ENCODE measurements at regions not wholly inside any gene's neighbourhood (a gene's known extent, or its start where the extent isn't known, plus 50 kb on each side); places are given as distances from the start of the nearest gene placed in this dataset.

DNA sequence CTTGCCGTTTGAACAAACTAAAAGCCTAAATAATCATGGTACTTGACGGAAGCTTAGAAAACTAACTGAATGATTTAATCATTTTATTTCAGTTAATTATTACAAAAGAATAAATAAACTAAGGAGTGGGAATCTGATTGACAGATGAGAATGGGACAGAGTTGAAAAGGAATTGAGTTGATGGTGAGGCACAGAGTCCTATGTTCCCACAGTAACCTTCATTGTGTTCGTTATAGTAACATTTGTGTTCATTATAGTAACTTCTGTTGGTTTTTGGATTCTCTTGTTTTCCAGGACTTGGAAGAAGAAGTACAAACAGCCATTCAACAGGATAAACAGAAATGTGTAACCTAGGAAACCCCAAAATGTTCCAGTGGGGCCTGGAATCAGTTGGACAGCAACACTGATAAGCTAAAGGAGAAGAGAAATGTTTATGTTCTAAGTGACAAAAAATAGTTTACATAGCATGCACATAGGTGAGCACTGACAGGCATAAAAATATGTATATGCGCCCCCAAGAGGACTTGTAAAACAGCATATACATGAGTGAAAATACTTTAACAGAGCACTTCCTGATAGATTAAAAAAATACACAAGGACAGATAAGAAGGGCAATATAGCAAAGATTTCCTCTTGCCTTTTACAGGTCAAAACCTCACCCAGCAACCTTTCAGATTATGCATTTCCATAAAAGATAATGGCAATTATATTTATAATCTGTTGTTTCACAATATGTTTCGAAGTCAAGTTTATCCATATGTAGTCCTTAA is 218.6 kb upstream of the HTR2C start:
- TF ChIP-seq, protein P1, sequence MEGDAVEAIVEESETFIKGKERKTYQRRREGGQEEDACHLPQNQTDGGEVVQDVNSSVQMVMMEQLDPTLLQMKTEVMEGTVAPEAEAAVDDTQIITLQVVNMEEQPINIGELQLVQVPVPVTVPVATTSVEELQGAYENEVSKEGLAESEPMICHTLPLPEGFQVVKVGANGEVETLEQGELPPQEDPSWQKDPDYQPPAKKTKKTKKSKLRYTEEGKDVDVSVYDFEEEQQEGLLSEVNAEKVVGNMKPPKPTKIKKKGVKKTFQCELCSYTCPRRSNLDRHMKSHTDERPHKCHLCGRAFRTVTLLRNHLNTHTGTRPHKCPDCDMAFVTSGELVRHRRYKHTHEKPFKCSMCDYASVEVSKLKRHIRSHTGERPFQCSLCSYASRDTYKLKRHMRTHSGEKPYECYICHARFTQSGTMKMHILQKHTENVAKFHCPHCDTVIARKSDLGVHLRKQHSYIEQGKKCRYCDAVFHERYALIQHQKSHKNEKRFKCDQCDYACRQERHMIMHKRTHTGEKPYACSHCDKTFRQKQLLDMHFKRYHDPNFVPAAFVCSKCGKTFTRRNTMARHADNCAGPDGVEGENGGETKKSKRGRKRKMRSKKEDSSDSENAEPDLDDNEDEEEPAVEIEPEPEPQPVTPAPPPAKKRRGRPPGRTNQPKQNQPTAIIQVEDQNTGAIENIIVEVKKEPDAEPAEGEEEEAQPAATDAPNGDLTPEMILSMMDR (conservative IDR thresholded peaks at IDR 0.05; ENCODE audit: low read length) = no peak
- no peak for TF ChIP-seq EZH2phosphoT487 (IDR thresholded peaks at IDR 0.05; ENCODE audit: borderline replicate concordance)
- Histone ChIP-seq H3K4me3 (ENCODE audit: low read length, poor library complexity, severe bottlenecking) (no peak overlapping the region), H3K36me3 (ENCODE audit: insufficient read depth, low read length) (no peaks in the 10 kb centered on the region), H4K20me1 (ENCODE audit: insufficient read depth, low read length, poor library complexity, severe bottlenecking) (no peaks in the 10 kb centered on the region), H3K9ac (ENCODE audit: low read depth, low read length, poor library complexity, severe bottlenecking) (no peak overlapping the region), H3K9me2 (replicated peaks; ENCODE audit: low read depth, low read length) (no peaks in the 10 kb centered on the region), H3K79me2 (ENCODE audit: insufficient read depth, low read length) (no peaks in the 10 kb centered on the region), H3K9me3 (ENCODE audit: insufficient read depth, low read depth, low read length) (no peaks in the 10 kb centered on the region), H3F3A (ENCODE audit: low read depth) (no peaks in the 10 kb centered on the region), H3K27me3 (ENCODE audit: insufficient read depth, low read length, poor library complexity, severe bottlenecking) (no peaks in the 10 kb centered on the region), H3K4me1 (ENCODE audit: insufficient read depth, low read length, poor library complexity, severe bottlenecking) (no peaks in the 10 kb centered on the region), H3K4me2 (ENCODE audit: low read depth, low read length, poor library complexity, severe bottlenecking) (no peak overlapping the region), H2AFZ (ENCODE audit: low read length) (no peak overlapping the region)

DNA sequence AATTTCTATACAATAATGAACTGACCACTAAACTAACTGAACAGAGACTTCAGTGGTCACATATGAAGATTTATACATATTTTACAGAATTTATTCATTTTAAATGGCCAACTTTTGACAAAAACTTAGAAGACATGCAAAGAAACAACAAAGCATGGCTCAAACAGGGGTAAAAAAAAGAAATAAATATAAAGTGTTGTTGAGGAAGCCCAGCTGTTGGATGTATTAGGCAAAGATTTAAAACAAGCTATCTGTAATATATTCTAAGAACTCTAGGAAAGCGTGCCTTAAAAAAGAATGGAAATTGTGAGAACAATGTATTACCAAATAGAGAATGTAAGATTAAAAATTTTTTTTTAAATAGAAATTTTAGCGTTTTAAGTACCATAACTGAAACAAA is 210.9 kb upstream of the HTR2C start:
- no peaks in the 10 kb centered on the region for H4K20me1 ChIP-seq (ENCODE audit: insufficient read depth, low read length, poor library complexity, severe bottlenecking)
- H3K4me2 ChIP-seq (ENCODE audit: low read depth, low read length, poor library complexity, severe bottlenecking) = no peak overlapping the region
- no peaks in the 10 kb centered on the region for H3K9me3 ChIP-seq (ENCODE audit: insufficient read depth, low read depth, low read length)
- TF ChIP-seq, protein P1 (conservative IDR thresholded peaks at IDR 0.05; ENCODE audit: low read length) = no peak
- no peak for TF ChIP-seq EZH2phosphoT487 (IDR thresholded peaks at IDR 0.05; ENCODE audit: borderline replicate concordance)
- H3K4me3 ChIP-seq (ENCODE audit: low read length, poor library complexity, severe bottlenecking) = no peak overlapping the region
- no peaks in the 10 kb centered on the region for H3K27me3 ChIP-seq (ENCODE audit: insufficient read depth, low read length, poor library complexity, severe bottlenecking)
- no peaks in the 10 kb centered on the region for H3K79me2 ChIP-seq (ENCODE audit: insufficient read depth, low read length)
- no peak overlapping the region for H2AFZ ChIP-seq (ENCODE audit: low read length)
- no peaks in the 10 kb centered on the region for H3K36me3 ChIP-seq (ENCODE audit: insufficient read depth, low read length)
- no peaks in the 10 kb centered on the region for H3F3A ChIP-seq (ENCODE audit: low read depth)
- no peak overlapping the region for H3K9ac ChIP-seq (ENCODE audit: low read depth, low read length, poor library complexity, severe bottlenecking)
- H3K4me1 ChIP-seq (ENCODE audit: insufficient read depth, low read length, poor library complexity, severe bottlenecking) = no peaks in the 10 kb centered on the region
- H3K9me2 ChIP-seq (replicated peaks; ENCODE audit: low read depth, low read length) = no peaks in the 10 kb centered on the region

DNA sequence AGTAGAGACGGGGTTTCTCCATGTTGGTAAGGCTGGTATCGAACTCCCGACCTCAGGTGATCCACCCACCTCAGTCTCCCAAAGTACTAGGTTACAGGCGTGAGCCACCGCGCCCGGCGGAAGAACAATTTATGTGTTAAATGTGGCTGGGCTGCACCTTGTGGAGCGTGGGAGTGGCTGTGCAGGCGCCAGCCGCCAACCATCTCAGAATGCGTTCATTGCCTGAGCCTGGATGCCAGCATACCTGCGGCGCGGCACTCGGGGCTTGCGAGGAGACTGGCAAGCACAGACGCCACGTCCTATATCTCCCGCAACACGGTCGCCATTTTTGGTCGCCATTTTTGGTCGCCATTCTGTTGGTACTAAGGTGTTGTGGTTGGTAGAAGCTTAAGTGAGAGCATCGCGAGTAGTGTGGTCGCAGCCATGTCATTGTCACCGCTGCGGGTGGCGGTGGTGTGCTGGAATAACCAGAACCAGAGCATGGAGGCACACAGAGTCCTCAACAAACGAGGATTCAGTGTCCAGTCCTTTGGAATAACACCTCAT is 193.6 kb upstream of the HTR2C start:
- Histone ChIP-seq H3K9me2 (replicated peaks; ENCODE audit: low read depth, low read length) (no peaks in the 10 kb centered on the region), H3K4me1 (ENCODE audit: insufficient read depth, low read length, poor library complexity, severe bottlenecking) (no peaks in the 10 kb centered on the region), H3K9me3 (ENCODE audit: insufficient read depth, low read depth, low read length) (no peaks in the 10 kb centered on the region), H3K79me2 (ENCODE audit: insufficient read depth, low read length) (no peaks in the 10 kb centered on the region), H4K20me1 (ENCODE audit: insufficient read depth, low read length, poor library complexity, severe bottlenecking) (no peaks in the 10 kb centered on the region), H2AFZ (ENCODE audit: low read length) (no peak overlapping the region), H3K36me3 (ENCODE audit: insufficient read depth, low read length) (no peaks in the 10 kb centered on the region), H3K9ac (ENCODE audit: low read depth, low read length, poor library complexity, severe bottlenecking) (no peak overlapping the region), H3F3A (ENCODE audit: low read depth) (no peaks in the 10 kb centered on the region), H3K4me2 (ENCODE audit: low read depth, low read length, poor library complexity, severe bottlenecking) (no peak overlapping the region), H3K27me3 (ENCODE audit: insufficient read depth, low read length, poor library complexity, severe bottlenecking) (no peaks in the 10 kb centered on the region), H3K4me3 (ENCODE audit: low read length, poor library complexity, severe bottlenecking) (no peak overlapping the region)
- no peak for TF ChIP-seq EZH2phosphoT487 (IDR thresholded peaks at IDR 0.05; ENCODE audit: borderline replicate concordance)
- TF ChIP-seq, protein P1 (conservative IDR thresholded peaks at IDR 0.05; ENCODE audit: low read length) = no peak
